K562 (cell line): ENCODE measurements at regions not wholly inside any gene's neighbourhood (a gene's known extent, or its start where the extent isn't known, plus 50 kb on each side); places are given as distances from the start of the nearest gene placed in this dataset.

Source experiments
- ATAC-seq: fragments of 200-7000 bp; cut with Tn5 transposase; 3 replicates; pipeline ENCODE4 v1.9.1; 2020; ENCODE audit warnings: moderate library complexity
- BruUV-seq: library from RNA; stranded (reverse); fragments of 400-500 nt; replicated peaks from 2 replicates; lab custom pipeline; 2021; lab: Mats Ljungman, UMichigan
- CTCF ChIA-PET: fragments of 300-600 bp; formaldehyde crosslinking; extraction: SDS; loops from one replicate; lab custom pipeline; 2021; ENCODE audit warnings: low intra/inter-chr PET ratio; lab: Yijun Ruan, JAX
- POLR2A ChIA-PET: fragments of 300-600, 350-650 bp; sonication (Branson Sonifier 250); formaldehyde crosslinking; extraction: SDS; loops from one replicate; lab custom pipeline; 2021; ENCODE audit warnings: antibody characterized with exemption, inconsistent platforms; lab: Yijun Ruan, JAX
- DNase-seq, 4 experiments: peaks; one replicate each; pipeline versions ENCODE4 v3.0.0 to v3.0.0-alpha.2; 2011 to 2018; ENCODE audit warnings: low spot score in 3 of 4, mixed read lengths in 3 of 4; ENCODE audit errors: extremely low read depth in 1 of 4
- FAIRE-seq: peaks from 2 replicates; lab custom pipeline; 2011; peaks lifted over from hg19 to GRCh38; lab: Jason Lieb, UNC
- H2AFZ ChIP-seq: 2 replicates; pipeline ENCODE4 v1.6.0; 2011; ENCODE audit warnings: low read depth, low read length, control low read depth, inconsistent platforms
- H3K27ac ChIP-seq: fragments of 200-600 bp; 3 replicates; pipeline ENCODE4 v1.8.0; 2011; ENCODE audit warnings: low read depth, mild to moderate bottlenecking, control low read depth, inconsistent platforms, low read length, moderate library complexity, mixed read lengths; ENCODE audit errors: extremely low read depth
- H3K27me3 ChIP-seq, 2 experiments: fragments of 300-600 bp in 1 of 2; 2 replicates in 1 of 2; 3 replicates in 1 of 2; pipeline versions ENCODE4 v1.6.0 to v1.8.0; 2011; ENCODE audit warnings: inconsistent platforms in 2 of 2, low read length in 2 of 2, mild to moderate bottlenecking in 1 of 2, mixed read lengths in 1 of 2, moderate library complexity in 1 of 2; ENCODE audit not compliant: control insufficient read depth in 2 of 2, insufficient read depth in 2 of 2
- H3K36me3 ChIP-seq: fragments of 300-600 bp; 3 replicates; pipeline ENCODE4 v1.8.0; 2011; ENCODE audit warnings: mild to moderate bottlenecking, low read length, inconsistent platforms; ENCODE audit not compliant: control insufficient read depth, insufficient read depth
- H3K4me1 ChIP-seq, 2 experiments: fragments of 200-600 bp in 1 of 2; replicated peaks in 1 of 2; 2 replicates in 1 of 2; 3 replicates in 1 of 2; pipeline versions ENCODE4 v1.5.1 to v1.8.0; 2011; ENCODE audit warnings: inconsistent platforms in 2 of 2, low read length in 2 of 2, mild to moderate bottlenecking in 1 of 2, mixed read lengths in 1 of 2, moderate library complexity in 1 of 2; ENCODE audit not compliant: control insufficient read depth in 2 of 2, insufficient read depth in 2 of 2
- H3K4me2 ChIP-seq: 2 replicates; pipeline ENCODE4 v1.6.1; 2011; ENCODE audit warnings: low read length, control low read depth, inconsistent platforms, mixed read lengths; ENCODE audit not compliant: insufficient read depth
- H3K4me3 ChIP-seq: fragments of 200-600 bp; sonication (generic), shearing (Covaris generic); 2 replicates; pipeline ENCODE4 v1.5.1; 2016; ENCODE audit warnings: control low read depth, inconsistent platforms
- H3K79me2 ChIP-seq: fragments of 200-600 bp; 3 replicates; pipeline ENCODE4 v1.8.0; 2011; ENCODE audit warnings: low read length, inconsistent platforms; ENCODE audit not compliant: control insufficient read depth, insufficient read depth
- H3K9ac ChIP-seq, 2 experiments: 2 replicates each; pipeline versions ENCODE4 v1.6.0 to v1.6.1; 2011; ENCODE audit warnings: low read depth in 2 of 2, low read length in 2 of 2, control low read depth in 1 of 2, inconsistent platforms in 1 of 2, mild to moderate bottlenecking in 1 of 2, mixed read lengths in 1 of 2; ENCODE audit not compliant: insufficient read depth in 1 of 2
- H3K9me1 ChIP-seq: one replicate; pipeline ENCODE4 v1.6.0; 2011; ENCODE audit warnings: inconsistent platforms, mild to moderate bottlenecking, low read length, moderate library complexity; ENCODE audit not compliant: control insufficient read depth, insufficient read depth
- H3K9me3 ChIP-seq: replicated peaks from 2 replicates; pipeline ENCODE4 v1.5.1; 2011; ENCODE audit warnings: low read depth, low read length, inconsistent platforms; ENCODE audit not compliant: control insufficient read depth, insufficient read depth
- H4K20me1 ChIP-seq: replicated peaks from 2 replicates; pipeline ENCODE4 v1.6.1; 2011; ENCODE audit warnings: low read length, inconsistent platforms, mixed read lengths; ENCODE audit not compliant: control insufficient read depth, insufficient read depth
- BACH1 ChIP-seq: fragments of 200-800 bp; sonication (Bioruptor generic); IDR thresholded peaks from 2 replicates; pipeline ENCODE4 v1.6.1; 2016; ENCODE audit warnings: missing genetic modification characterization, missing compliant biosample characterization
- CEBPB ChIP-seq: fragments of 450-650 bp; IDR thresholded peaks from 2 replicates; pipeline ENCODE4 v1.6.1; 2016; ENCODE audit warnings: missing genetic modification characterization, missing compliant biosample characterization
- CEBPG ChIP-seq, 3 experiments: fragments of 200-800 bp in 1 of 3; sonication (Bioruptor generic) in 1 of 3; sonication (generic) in 1 of 3; formaldehyde crosslinking in 1 of 3; IDR thresholded peaks in 2 of 3; conservative IDR thresholded peaks in 1 of 3; 2 replicates each; pipeline versions ENCODE4 v1.6.1 to v1.8.0; 2016 to 2022; ENCODE audit warnings: missing compliant biosample characterization in 2 of 3, missing genetic modification characterization in 2 of 3, mild to moderate bottlenecking in 1 of 3, missing genetic modification reagents in 1 of 3
- LCOR ChIP-seq: sonication (generic); formaldehyde crosslinking; IDR thresholded peaks from 2 replicates; pipeline ENCODE4 v1.8.0; 2022; ENCODE audit warnings: mild to moderate bottlenecking, missing genetic modification reagents
- TAF9B ChIP-seq: fragments of 450-650 bp; IDR thresholded peaks from 2 replicates; pipeline ENCODE4 v1.6.1; 2018; ENCODE audit warnings: mild to moderate bottlenecking; ENCODE audit not compliant: partially characterized antibody
- TRIM25 ChIP-seq: fragments of 450-650 bp; IDR thresholded peaks from 2 replicates; pipeline ENCODE4 v1.7.0; 2016; ENCODE audit warnings: borderline replicate concordance
- TSC22D4 ChIP-seq: fragments of 450-650 bp; IDR thresholded peaks from 2 replicates; pipeline ENCODE4 v1.6.1; 2016; ENCODE audit warnings: missing genetic modification characterization, missing biosample characterization, control low read depth
- ZNF224 ChIP-seq: sonication (generic); formaldehyde crosslinking; IDR thresholded peaks from 2 replicates; pipeline ENCODE4 v1.8.0; 2022; ENCODE audit warnings: mild to moderate bottlenecking, missing genetic modification reagents
- WGBS: fragments of 100-300 bp; shearing (Covaris generic); methylation state at CpG from one replicate; pipeline ENCODE4 v1.1.6; 2016; ENCODE audit warnings: low coverage, mixed read lengths; ENCODE audit not compliant: insufficient coverage; ENCODE audit errors: missing lambda C conversion rate; 5-methylcytosine and 5-hydroxymethylcytosine counted together
- in situ Hi-C: fragments of 300-500 bp; cut with MboI; formaldehyde crosslinking; loops from 4 replicates; pipeline ENCODE4 v1.15.0; 2018; ENCODE audit warnings: inconsistent platforms, mixed read lengths
- intact Hi-C: fragments of 100-400 bp; cut with micrococcal nuclease; formaldehyde crosslinking; loops from 2 replicates; pipeline ENCODE4 v1.14.2; 2022
- TF ChIP-seq, protein P1 (sequence below): sonication (generic); formaldehyde crosslinking; IDR thresholded peaks from 2 replicates; pipeline ENCODE4 v1.8.0; 2022; ENCODE audit warnings: mild to moderate bottlenecking, missing genetic modification reagents

DNA sequence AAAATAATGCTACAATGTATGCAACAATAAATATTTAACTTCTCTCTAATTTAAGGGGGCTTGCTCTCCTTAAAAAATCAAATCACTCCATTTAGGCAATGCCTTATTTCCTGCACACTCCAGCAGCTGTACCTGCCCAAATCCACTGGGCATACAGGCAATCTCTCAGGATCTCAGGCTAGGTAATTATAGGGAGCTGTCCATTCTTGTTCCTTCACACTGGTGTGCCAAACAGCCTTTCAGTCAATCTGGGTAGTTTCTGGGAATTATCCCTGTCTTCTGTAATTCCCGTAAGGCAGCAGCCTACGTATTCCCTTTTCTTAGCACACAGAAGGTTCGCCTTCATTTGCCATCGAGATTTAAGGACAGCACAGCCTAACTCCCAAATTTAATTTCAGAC is 922.6 kb upstream of the SLIT2 start:
- DNase-seq (no peak), ATAC-seq (no peak), FAIRE-seq (no peak)
- Histone ChIP-seq H3K79me2 (no peaks in the 10 kb centered on the region), H3K27me3 (no peaks in the 10 kb centered on the region), H3K27ac (no peak overlapping the region), H2AFZ (no peak overlapping the region), H3K9ac (no peak overlapping the region), H3K9me3 (no peaks in the 10 kb centered on the region), H4K20me1 (no peaks in the 10 kb centered on the region), H3K9me1 (no peaks in the 10 kb centered on the region), H3K36me3 (no peaks in the 10 kb centered on the region), H3K4me3 (no peak overlapping the region), H3K4me2 (no peak overlapping the region), H3K4me1 (no peaks in the 10 kb centered on the region)
- WGBS: 2% methylated on average over 4 of the region's 4 CpGs
- POLR2A ChIA-PET: no interaction called here
- BruUV-seq: no TSS peak
- intact Hi-C loops (no loop called here), in situ Hi-C loops (no loop called here)
- no peak for TF ChIP-seq CEBPG (CRISPR knock-in tag; IDR thresholded peaks at IDR 0.05)
- TF ChIP-seq CEBPG (tag; conservative IDR thresholded peaks at IDR 0.05 in 1 of 2, IDR thresholded peaks at IDR 0.05 in 1 of 2): no peak
- TF ChIP-seq, protein P1, sequence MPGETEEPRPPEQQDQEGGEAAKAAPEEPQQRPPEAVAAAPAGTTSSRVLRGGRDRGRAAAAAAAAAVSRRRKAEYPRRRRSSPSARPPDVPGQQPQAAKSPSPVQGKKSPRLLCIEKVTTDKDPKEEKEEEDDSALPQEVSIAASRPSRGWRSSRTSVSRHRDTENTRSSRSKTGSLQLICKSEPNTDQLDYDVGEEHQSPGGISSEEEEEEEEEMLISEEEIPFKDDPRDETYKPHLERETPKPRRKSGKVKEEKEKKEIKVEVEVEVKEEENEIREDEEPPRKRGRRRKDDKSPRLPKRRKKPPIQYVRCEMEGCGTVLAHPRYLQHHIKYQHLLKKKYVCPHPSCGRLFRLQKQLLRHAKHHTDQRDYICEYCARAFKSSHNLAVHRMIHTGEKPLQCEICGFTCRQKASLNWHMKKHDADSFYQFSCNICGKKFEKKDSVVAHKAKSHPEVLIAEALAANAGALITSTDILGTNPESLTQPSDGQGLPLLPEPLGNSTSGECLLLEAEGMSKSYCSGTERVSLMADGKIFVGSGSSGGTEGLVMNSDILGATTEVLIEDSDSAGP (CRISPR knock-in tag): no peak
- TF ChIP-seq TAF9B: no peak
- no peak for TF ChIP-seq ZNF224
- TF ChIP-seq BACH1 (tag): no peak
- TF ChIP-seq TSC22D4 (tag): no peak
- TF ChIP-seq CEBPB: no peak
- no peak for TF ChIP-seq TRIM25
- TF ChIP-seq LCOR (CRISPR knock-in tag): no peak
- CTCF ChIA-PET: no interaction called here
